ENCODE measurements at regions not wholly inside any gene's neighbourhood (a gene's known extent, or its start where the extent isn't known, plus 50 kb on each side); places are given as distances from the start of the nearest gene placed in this dataset.

- in situ Hi-C loops (cut with MboI; ENCODE audit: low sequenced_read_pairs), result no loop called here
These were observed 469.3 kb downstream of the TBC1D22A start for GRCh38 chr22:47231759-47232158.

DNA sequence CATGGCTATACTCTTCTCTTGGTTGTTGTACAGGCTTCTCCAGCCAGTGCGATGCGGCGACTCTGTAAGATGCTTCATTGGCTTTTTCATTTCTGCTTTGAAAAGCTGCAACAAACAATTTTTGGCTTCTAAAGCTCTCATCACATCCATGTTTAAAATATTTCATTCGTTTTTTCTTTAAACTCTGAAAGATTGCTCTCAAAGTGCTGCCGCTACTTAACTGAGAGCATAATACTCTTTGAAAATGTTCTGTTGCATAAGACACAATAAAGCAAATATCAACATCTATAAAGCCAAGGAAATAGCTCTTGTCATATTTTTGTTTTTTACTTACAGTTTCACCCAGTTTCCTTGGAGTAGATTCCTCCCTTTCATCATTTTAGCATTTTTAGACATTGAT lies 468.3 kb downstream of the TBC1D22A start:
- in situ Hi-C loops (cut with MboI; ENCODE audit: low sequenced_read_pairs), result no loop called here

GRCh38 chr22:47230251-47230650 lies 467.8 kb downstream of the TBC1D22A start:
- in situ Hi-C loops (cut with MboI; ENCODE audit: low sequenced_read_pairs), result no loop called here

DNA sequence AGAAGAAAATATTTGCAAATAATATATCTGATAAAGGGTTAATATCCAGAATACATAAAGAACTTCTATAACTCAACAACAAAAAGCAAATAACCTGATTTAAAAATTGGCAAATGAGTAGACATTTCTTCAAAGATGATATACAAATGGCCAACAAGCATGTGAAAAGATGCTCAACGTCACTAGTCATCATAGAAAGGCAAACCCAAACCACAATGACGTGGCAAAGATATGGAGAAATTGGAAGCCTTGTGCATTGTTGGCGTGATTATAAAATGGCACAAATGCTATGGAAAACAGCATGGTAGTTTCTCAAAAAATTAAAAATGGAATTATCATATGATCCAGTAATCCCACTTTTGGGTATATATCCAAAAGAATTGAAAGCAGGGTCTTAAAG lies 466.3 kb downstream of the TBC1D22A start:
- in situ Hi-C loops (cut with MboI; ENCODE audit: low sequenced_read_pairs), result no loop called here

- in situ Hi-C loops (cut with MboI; ENCODE audit: low sequenced_read_pairs), result no loop called here
These were observed 463.6 kb downstream of the TBC1D22A start for GRCh38 chr22:47225931-47226633.

DNA sequence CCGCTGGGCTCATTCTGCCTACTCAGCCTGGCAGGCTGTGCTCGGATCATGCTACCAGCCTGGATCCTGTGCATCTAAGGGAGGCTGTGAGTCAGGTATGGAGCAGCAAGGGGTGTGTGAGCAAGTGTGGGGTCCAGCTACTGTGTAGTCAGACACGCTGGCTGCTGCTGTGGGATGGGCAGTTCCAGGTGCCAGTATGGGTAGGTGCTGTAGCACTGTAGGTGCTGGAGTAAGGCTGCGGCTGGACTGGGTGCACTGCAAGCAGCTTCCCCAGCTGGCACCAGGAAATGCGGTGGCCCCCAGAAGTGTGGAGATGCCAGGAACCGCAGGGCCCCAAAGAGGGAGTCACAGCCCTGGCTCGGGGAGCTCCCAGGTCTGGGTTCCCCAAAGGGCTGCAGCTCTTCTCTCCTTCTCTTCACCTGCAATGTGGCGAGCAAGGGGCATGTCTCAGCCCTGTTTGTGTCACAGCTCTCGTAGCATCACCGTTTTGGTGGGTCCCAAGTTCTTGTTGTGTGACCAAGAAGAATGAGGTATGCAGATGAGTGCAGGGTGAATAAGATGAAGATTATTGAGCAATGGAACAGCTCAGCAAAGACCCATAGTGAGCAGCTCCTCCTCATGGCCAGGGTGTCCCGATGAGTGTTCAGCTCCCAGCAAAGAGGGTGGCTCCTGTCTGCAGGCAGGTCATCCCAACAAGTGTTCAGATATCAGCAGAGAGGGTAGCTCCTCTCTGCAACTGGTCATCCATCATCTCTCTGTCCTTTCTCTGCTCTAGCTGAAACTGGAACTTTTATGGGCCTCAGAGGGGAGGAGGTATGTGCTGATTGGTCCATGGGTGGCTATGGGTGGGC lies 462.9 kb downstream of the TBC1D22A start:
- in situ Hi-C loops (cut with MboI; ENCODE audit: low sequenced_read_pairs), result no loop called here
